HCT116 (cell line): ENCODE measurements at regions not wholly inside any gene's neighbourhood (a gene's known extent, or its start where the extent isn't known, plus 50 kb on each side); places are given as distances from the start of the nearest gene placed in this dataset.

Source experiments
- ATAC-seq: fragments of 200-7000 bp; cut with Tn5 transposase; 2 replicates; pipeline ENCODE4 v1.9.1; 2020; ENCODE audit warnings: mild to moderate bottlenecking, moderate library complexity
- BruUV-seq: library from RNA; stranded (reverse); fragments of 400-500 nt; replicated peaks from 2 replicates; lab custom pipeline; 2021; lab: Mats Ljungman, UMichigan
- CTCF ChIA-PET: fragments of 300-600 bp; sonication (Branson Sonifier 250); formaldehyde crosslinking; loops from one replicate; lab custom pipeline; 2021; ENCODE audit warnings: antibody characterized with exemption; lab: Charles Lee
- POLR2A ChIA-PET: fragments of 300-600, 350-600 bp; sonication (Branson Sonifier 250); formaldehyde crosslinking; loops from one replicate; lab custom pipeline; 2021; ENCODE audit warnings: antibody characterized with exemption; lab: Charles Lee
- RAD21 ChIA-PET, 2 experiments: fragments of 300-600 bp; sonication (Branson Sonifier 250); formaldehyde crosslinking; loops; one replicate each; lab custom pipeline; 2023; ENCODE audit warnings: low total read pairs in 2 of 2; ENCODE audit not compliant: uncharacterized antibody in 2 of 2, unreplicated experiment in 2 of 2, low non-redundant PET in 1 of 2; lab: Charles Lee
- DNase-seq: peaks from one replicate; pipeline ENCODE4 v3.0.0-alpha.2; 2010; ENCODE audit warnings: low read depth, low spot score
- H2AFZ ChIP-seq: fragments of 200-600 bp; shearing (Covaris generic), sonication (generic); 2 replicates; pipeline ENCODE4 v1.6.1; 2017; ENCODE audit warnings: low read depth, mixed run types, mixed read lengths, antibody characterized with exemption, low read length; ENCODE audit not compliant: poor library complexity, severe bottlenecking
- H3K27ac ChIP-seq: 2 replicates; pipeline ENCODE4 v1.5.1; 2012; ENCODE audit warnings: low read depth, low read length
- H3K27me3 ChIP-seq: fragments of 200-600 bp; sonication (generic); 2 replicates; pipeline ENCODE4 v1.6.1; 2016; ENCODE audit warnings: mixed run types, low read length, mixed read lengths; ENCODE audit not compliant: insufficient read depth
- H3K36me3 ChIP-seq, 2 experiments: fragments of 200-500 bp in 1 of 2; fragments of 200-600 bp in 1 of 2; sonication (Bioruptor generic) in 1 of 2; sonication (generic) in 1 of 2; 2 replicates each; pipeline versions ENCODE4 v1.5.1 to v1.6.1; 2014 to 2016; ENCODE audit warnings: low read length in 2 of 2, inconsistent platforms in 1 of 2, mixed read lengths in 1 of 2, mixed run types in 1 of 2; ENCODE audit not compliant: insufficient read depth in 2 of 2, control insufficient read depth in 1 of 2
- H3K4me1 ChIP-seq, 2 experiments: fragments of 200-600 bp in 1 of 2; sonication (generic) in 1 of 2; 2 replicates each; pipeline versions ENCODE4 v1.5.1 to v1.6.1; 2012 to 2017; ENCODE audit warnings: low read length in 2 of 2, inconsistent platforms in 1 of 2, mild to moderate bottlenecking in 1 of 2, mixed read lengths in 1 of 2, mixed run types in 1 of 2, moderate library complexity in 1 of 2; ENCODE audit not compliant: insufficient read depth in 2 of 2, control insufficient read depth in 1 of 2
- H3K4me2 ChIP-seq: fragments of 200-600 bp; sonication (generic); 2 replicates; pipeline ENCODE4 v1.6.1; 2017; ENCODE audit warnings: mixed run types, low read length, mixed read lengths
- H3K4me3 ChIP-seq, 2 experiments: fragments of 200-600 bp in 1 of 2; sonication (generic) in 1 of 2; replicated peaks in 1 of 2; 2 replicates each; pipeline ENCODE4 v1.5.1; 2011 to 2016; ENCODE audit warnings: low read length in 2 of 2, control low read depth in 1 of 2, low read depth in 1 of 2, mild to moderate bottlenecking in 1 of 2, mixed read lengths in 1 of 2, mixed run types in 1 of 2
- H3K79me2 ChIP-seq: fragments of 200-600 bp; sonication (generic); 2 replicates; pipeline ENCODE4 v1.6.1; 2017; ENCODE audit warnings: mild to moderate bottlenecking, mixed run types, low read length, moderate library complexity, mixed read lengths; ENCODE audit not compliant: insufficient read depth
- H3K9ac ChIP-seq: fragments of 200-600 bp; sonication (generic); 2 replicates; pipeline ENCODE4 v1.6.1; 2016; ENCODE audit warnings: low read length, mixed read lengths
- H3K9me2 ChIP-seq: fragments of 200-600 bp; sonication (generic), shearing (Covaris generic); 2 replicates; pipeline ENCODE4 v1.6.1; 2017; ENCODE audit warnings: mixed run types, mild to moderate bottlenecking, moderate library complexity; ENCODE audit not compliant: insufficient read depth
- H3K9me3 ChIP-seq, 2 experiments: fragments of 200-500 bp in 1 of 2; fragments of 200-600 bp in 1 of 2; sonication (Bioruptor generic) in 1 of 2; sonication (generic) in 1 of 2; 2 replicates each; pipeline ENCODE4 v1.6.1; 2014 to 2017; ENCODE audit warnings: low read length in 2 of 2, mixed read lengths in 2 of 2, inconsistent platforms in 1 of 2, low read depth in 1 of 2, mild to moderate bottlenecking in 1 of 2, mixed run types in 1 of 2, moderate library complexity in 1 of 2; ENCODE audit not compliant: control insufficient read depth in 1 of 2, insufficient read depth in 1 of 2
- H4K20me1 ChIP-seq: fragments of 200-600 bp; sonication (generic), shearing (Covaris generic); 2 replicates; pipeline ENCODE4 v1.6.1; 2017; ENCODE audit warnings: mixed run types, mild to moderate bottlenecking, moderate library complexity; ENCODE audit not compliant: insufficient read depth
- EGR1 ChIP-seq: IDR thresholded peaks from 2 replicates; pipeline ENCODE4 v1.6.1; 2012; ENCODE audit warnings: low read depth
- ELF1 ChIP-seq: IDR thresholded peaks from 2 replicates; pipeline ENCODE4 v1.6.1; 2012; ENCODE audit warnings: low read depth, borderline replicate concordance
- EZH2 ChIP-seq: fragments of 200-600 bp; sonication (generic); IDR thresholded peaks from 2 replicates; pipeline ENCODE4 v1.6.1; 2017; ENCODE audit warnings: antibody characterized with exemption, mixed run types
- FOSL1 ChIP-seq: IDR thresholded peaks from 2 replicates; pipeline ENCODE4 v1.6.1; 2012; ENCODE audit warnings: low read depth
- POLR2AphosphoS5 ChIP-seq: IDR thresholded peaks from 2 replicates; pipeline ENCODE4 v1.6.1; 2011; ENCODE audit warnings: mild to moderate bottlenecking, low read depth, low read length, moderate library complexity
- ZFX ChIP-seq: fragments of 450-650 bp; IDR thresholded peaks from 2 replicates; pipeline ENCODE4 v1.6.1; 2017
- intact Hi-C: fragments of 100-400 bp; cut with micrococcal nuclease; formaldehyde crosslinking; loops from 2 replicates; pipeline ENCODE4 v1.10.0; 2022
- TF ChIP-seq, protein P1 (sequence below): IDR thresholded peaks from 2 replicates; pipeline ENCODE4 v1.6.1; 2012

DNA sequence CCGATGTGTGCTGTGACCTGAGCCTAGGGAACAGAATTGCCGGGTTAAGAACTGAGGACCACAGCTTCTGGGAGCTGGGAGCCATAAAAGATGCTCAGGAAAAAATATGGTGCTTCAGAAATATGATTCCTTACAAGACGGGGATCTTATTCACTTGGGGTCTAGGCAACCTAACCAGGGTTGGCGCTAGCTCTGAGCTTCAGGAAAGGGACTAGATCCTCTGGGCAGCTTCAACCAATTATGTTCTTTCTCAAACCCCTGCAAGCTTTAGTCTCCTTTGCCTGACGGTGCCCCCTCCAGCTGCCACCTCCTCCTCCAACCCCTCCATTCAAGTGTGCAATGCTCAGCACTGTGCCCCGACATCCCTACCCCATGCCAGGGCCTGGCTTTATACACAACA, 634.1 kb upstream of the CADM1 start:
- H2AFZ ChIP-seq, result no peak overlapping the region
- H3K79me2 ChIP-seq, result no peaks in the 10 kb centered on the region
- no peak overlapping the region for H3K4me3 ChIP-seq
- no peak overlapping the region for H3K27ac ChIP-seq
- H3K4me1 ChIP-seq, result no peaks in the 10 kb centered on the region
- no peak overlapping the region for H3K4me2 ChIP-seq
- no peaks in the 10 kb centered on the region for H4K20me1 ChIP-seq
- ChIA-PET CTCF (no interaction called here), POLR2A (no interaction called here), RAD21 (no interaction called here)
- H3K9ac ChIP-seq, result no peak overlapping the region
- H3K27me3 ChIP-seq, result peaks cover 11% of the 10 kb centered on the region
- no peak for ATAC-seq
- no TSS peak for BruUV-seq
- no peak for DNase-seq
- H3K36me3 ChIP-seq, result no peaks in the 10 kb centered on the region
- TF ChIP-seq EZH2 (peak; percentile 38; the same call in 1 of the 2 replicates), POLR2AphosphoS5 (no peak)
- H3K9me3 ChIP-seq, result no peaks in the 10 kb centered on the region
- no peaks in the 10 kb centered on the region for H3K9me2 ChIP-seq
- intact Hi-C loops, result no loop called here

DNA sequence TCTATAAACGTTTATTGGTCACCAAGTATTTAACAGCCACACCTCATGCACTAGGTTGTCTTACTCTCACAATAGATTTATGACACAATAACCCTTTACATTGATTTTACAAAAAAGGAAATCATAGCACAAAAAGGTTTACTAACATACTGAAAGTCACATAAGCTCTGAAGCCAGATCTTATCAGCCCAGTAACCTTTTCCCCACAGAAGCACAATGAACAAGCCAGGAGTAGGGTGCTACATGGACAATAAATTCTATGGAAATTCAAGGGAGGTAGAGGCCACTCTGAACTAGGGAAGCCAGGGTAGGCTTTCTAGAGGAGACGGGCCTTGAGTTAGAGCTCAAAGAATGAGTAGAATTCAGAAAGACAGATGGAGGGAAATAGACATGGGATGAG, 633.5 kb upstream of the CADM1 start:
- CTCF ChIA-PET, result no interaction called here
- TF ChIP-seq, protein P1, sequence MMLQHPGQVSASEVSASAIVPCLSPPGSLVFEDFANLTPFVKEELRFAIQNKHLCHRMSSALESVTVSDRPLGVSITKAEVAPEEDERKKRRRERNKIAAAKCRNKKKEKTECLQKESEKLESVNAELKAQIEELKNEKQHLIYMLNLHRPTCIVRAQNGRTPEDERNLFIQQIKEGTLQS, result no peak
- TF ChIP-seq FOSL1, result no peak
- TF ChIP-seq ELF1, result no peak
- TF ChIP-seq ZFX, result no peak
- no peak for TF ChIP-seq EGR1
- intact Hi-C loops, result no loop called here
- no peaks in the 10 kb centered on the region for H3K9me2 ChIP-seq
- H3K4me2 ChIP-seq, result no peak overlapping the region
- no peaks in the 10 kb centered on the region for H3K4me1 ChIP-seq
- BruUV-seq, result no TSS peak
- no peak overlapping the region for H3K9ac ChIP-seq
- RAD21 ChIA-PET, result no interaction called here
- H2AFZ ChIP-seq, result no peak overlapping the region
- DNase-seq (no peak), ATAC-seq (no peak)
- H3K79me2 ChIP-seq, result no peaks in the 10 kb centered on the region
- POLR2A ChIA-PET, result no interaction called here
- no peaks in the 10 kb centered on the region for H3K9me3 ChIP-seq
- H3K27me3 ChIP-seq, result peaks cover 11% of the 10 kb centered on the region
- no peak overlapping the region for H3K27ac ChIP-seq
- no peaks in the 10 kb centered on the region for H4K20me1 ChIP-seq
- no peaks in the 10 kb centered on the region for H3K36me3 ChIP-seq
- H3K4me3 ChIP-seq, result no peak overlapping the region
